ENCODE measurements at regions not wholly inside any gene's neighbourhood (a gene's known extent, or its start where the extent isn't known, plus 50 kb on each side); places are given as distances from the start of the nearest gene placed in this dataset.
"Not testable (repeated sequence)": the region's sequence is repeated elsewhere in the genome, so short reads cannot be mapped to it uniquely, and the experiment has no call there.

DNA sequence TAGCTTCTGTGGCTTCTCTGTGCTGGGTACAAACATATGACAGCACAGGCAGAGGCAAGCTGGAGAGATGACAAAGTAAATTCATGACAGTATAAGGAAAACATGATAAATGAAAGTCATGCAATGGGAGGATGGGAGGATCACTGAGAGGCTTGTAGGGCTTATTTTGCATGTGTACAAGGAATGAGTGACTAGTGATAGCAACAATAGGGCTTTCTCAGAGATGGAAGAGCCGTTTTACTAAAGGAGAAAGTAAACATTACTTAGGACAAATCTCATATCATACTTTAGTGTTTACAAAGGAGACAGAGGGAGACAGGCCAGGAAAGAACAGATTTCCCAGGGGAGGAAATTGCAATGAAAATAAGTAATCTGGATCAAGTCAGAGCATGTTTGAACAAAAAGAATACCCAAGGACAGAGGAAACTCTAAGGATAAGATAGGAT is 82.5 kb upstream of the RBMS1 start:
- ChIA-PET POLR2A (no interaction called here), CTCF (interaction anchor here (1.1 kb wide), 1 partner anchor 14 kb away, joined by 3 read pairs; no protein-coding TSS in a partner anchor)
- no peak overlapping the region for H3K27ac ChIP-seq (ENCODE audit: insufficient read depth in 1 of 2, low read depth in 1 of 2, low read length in 2 of 2, poor library complexity in 1 of 2, severe bottlenecking in 2 of 2)
- H3K27me3 ChIP-seq (replicated peaks in 2 of 5; ENCODE audit: control insufficient read depth in 4 of 5, insufficient read depth in 5 of 5, low read length in 4 of 5) = no peaks in the 10 kb centered on the region
- WGBS (ENCODE audit: insufficient coverage) = no CpG with 5 or more reads among the region's 1 CpG
- peaks cover 0 to 12% (median 0%) of the 10 kb centered on the region in 5 experiments for H3K9me3 ChIP-seq (ENCODE audit: control extremely low read depth in 1 of 5, control insufficient read depth in 4 of 5, insufficient read depth in 2 of 5, low read depth in 1 of 5, low read length in 4 of 5)
- no peaks in the 10 kb centered on the region for H3K4me1 ChIP-seq (ENCODE audit: control extremely low read depth in 1 of 4, control insufficient read depth in 4 of 4, insufficient read depth in 4 of 4, low read length in 3 of 4)
- H3K36me3 ChIP-seq (ENCODE audit: control insufficient read depth in 4 of 4, insufficient read depth in 4 of 4, low read length in 3 of 4) = no peaks in the 10 kb centered on the region
- DNase-seq = no peak
- no peak overlapping the region for H3K4me3 ChIP-seq (ENCODE audit: control insufficient read depth in 1 of 7, extremely low read depth in 1 of 7, insufficient read depth in 4 of 7, low read depth in 2 of 7, low read length in 6 of 7)

DNA sequence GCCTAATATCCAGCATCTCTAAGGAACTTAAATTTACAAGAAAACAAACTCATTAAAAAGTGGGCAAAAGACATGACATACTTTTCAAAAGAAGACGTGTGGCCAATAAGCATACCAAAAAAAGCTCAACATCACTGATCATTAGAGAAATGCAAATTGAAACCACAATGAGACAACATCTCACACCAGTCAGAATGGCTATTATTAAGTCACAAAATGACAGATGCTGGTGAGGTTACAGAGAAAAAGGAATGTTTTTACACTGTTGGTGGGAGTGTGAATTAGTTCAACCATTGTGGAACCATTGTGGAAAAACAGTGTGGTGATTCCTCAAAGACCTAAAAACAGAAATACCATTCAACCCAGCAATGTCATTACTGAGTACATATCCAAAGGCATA is 83.5 kb upstream of the RBMS1 start:
- H3K4me1 ChIP-seq (ENCODE audit: control extremely low read depth in 1 of 4, control insufficient read depth in 4 of 4, insufficient read depth in 4 of 4, low read length in 3 of 4); H3K27me3 ChIP-seq (replicated peaks in 2 of 5; ENCODE audit: control insufficient read depth in 4 of 5, insufficient read depth in 5 of 5, low read length in 4 of 5); H3K36me3 ChIP-seq (ENCODE audit: control insufficient read depth in 4 of 4, insufficient read depth in 4 of 4, low read length in 3 of 4); CTCF ChIA-PET; H3K9me3 ChIP-seq (ENCODE audit: control extremely low read depth in 1 of 5, control insufficient read depth in 4 of 5, insufficient read depth in 2 of 5, low read depth in 1 of 5, low read length in 4 of 5); H3K27ac ChIP-seq (ENCODE audit: insufficient read depth in 1 of 2, low read depth in 1 of 2, low read length in 2 of 2, poor library complexity in 1 of 2, severe bottlenecking in 2 of 2); POLR2A ChIA-PET; DNase-seq; H3K4me3 ChIP-seq (ENCODE audit: control insufficient read depth in 1 of 7, extremely low read depth in 1 of 7, insufficient read depth in 4 of 7, low read depth in 2 of 7, low read length in 6 of 7): not testable (repeated sequence)
- WGBS (ENCODE audit: insufficient coverage) = 100% methylated on average over 1 of the region's 1 CpG

GRCh38 chr2:160581035-160581434 is 87.4 kb upstream of the RBMS1 start:
- Histone ChIP-seq H3K27me3 (replicated peaks in 2 of 5; ENCODE audit: control insufficient read depth in 4 of 5, insufficient read depth in 5 of 5, low read length in 4 of 5) (no peaks in the 10 kb centered on the region), H3K36me3 (ENCODE audit: control insufficient read depth in 4 of 4, insufficient read depth in 4 of 4, low read length in 3 of 4) (no peaks in the 10 kb centered on the region), H3K27ac (ENCODE audit: insufficient read depth in 1 of 2, low read depth in 1 of 2, low read length in 2 of 2, poor library complexity in 1 of 2, severe bottlenecking in 2 of 2) (no peak overlapping the region), H3K9me3 (ENCODE audit: control extremely low read depth in 1 of 5, control insufficient read depth in 4 of 5, insufficient read depth in 2 of 5, low read depth in 1 of 5, low read length in 4 of 5) (no peaks in the 10 kb centered on the region), H3K4me3 (ENCODE audit: control insufficient read depth in 1 of 7, extremely low read depth in 1 of 7, insufficient read depth in 4 of 7, low read depth in 2 of 7, low read length in 6 of 7) (no peak overlapping the region), H3K4me1 (ENCODE audit: control extremely low read depth in 1 of 4, control insufficient read depth in 4 of 4, insufficient read depth in 4 of 4, low read length in 3 of 4) (no peaks in the 10 kb centered on the region)
- no peak for DNase-seq
- ChIA-PET POLR2A (no interaction called here), CTCF (no interaction called here)
- WGBS (ENCODE audit: insufficient coverage) = 90% methylated on average over 2 of the region's 3 CpGs

DNA sequence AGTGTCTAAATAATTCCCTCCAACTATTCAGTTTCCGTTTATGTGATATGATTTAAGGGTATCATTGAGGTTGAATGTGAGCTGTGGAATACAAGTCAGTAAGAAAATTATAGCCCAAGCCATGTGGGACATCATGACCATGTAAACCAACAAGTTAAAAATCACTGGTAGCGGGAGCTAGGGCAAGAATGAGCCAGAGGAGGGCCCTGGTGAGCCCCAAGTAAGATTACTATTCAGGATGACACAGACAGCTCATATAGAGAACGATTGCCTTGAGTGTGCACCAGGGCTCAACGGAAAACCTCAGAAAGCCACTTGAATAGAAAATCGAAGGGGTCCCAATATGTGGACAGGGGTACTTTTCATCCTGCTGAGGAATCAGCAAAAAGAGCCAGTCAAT is 87.8 kb upstream of the RBMS1 start:
- Histone ChIP-seq H3K27me3 (replicated peaks in 2 of 5; ENCODE audit: control insufficient read depth in 4 of 5, insufficient read depth in 5 of 5, low read length in 4 of 5) (no peaks in the 10 kb centered on the region), H3K9me3 (ENCODE audit: control extremely low read depth in 1 of 5, control insufficient read depth in 4 of 5, insufficient read depth in 2 of 5, low read depth in 1 of 5, low read length in 4 of 5) (no peaks in the 10 kb centered on the region), H3K4me1 (ENCODE audit: control extremely low read depth in 1 of 4, control insufficient read depth in 4 of 4, insufficient read depth in 4 of 4, low read length in 3 of 4) (no peaks in the 10 kb centered on the region), H3K36me3 (ENCODE audit: control insufficient read depth in 4 of 4, insufficient read depth in 4 of 4, low read length in 3 of 4) (no peaks in the 10 kb centered on the region), H3K4me3 (ENCODE audit: control insufficient read depth in 1 of 7, extremely low read depth in 1 of 7, insufficient read depth in 4 of 7, low read depth in 2 of 7, low read length in 6 of 7) (no peak overlapping the region), H3K27ac (ENCODE audit: insufficient read depth in 1 of 2, low read depth in 1 of 2, low read length in 2 of 2, poor library complexity in 1 of 2, severe bottlenecking in 2 of 2) (no peak overlapping the region)
- WGBS (ENCODE audit: insufficient coverage) = 74% methylated on average over 3 of the region's 5 CpGs
- ChIA-PET POLR2A (no interaction called here), CTCF (interaction anchor here (0.5 kb wide), 1 partner anchor 183 kb away, joined by 4 read pairs; no protein-coding TSS in a partner anchor)
- no peak for DNase-seq

GRCh38 chr2:160582081-160582480 is 88.5 kb upstream of the RBMS1 start:
- ChIA-PET POLR2A (interaction anchor here (0.6 kb wide), 1 partner anchor 41 kb away, joined by 3 read pairs; no protein-coding TSS in a partner anchor), CTCF (interaction anchor here (0.5 to 0.6 kb wide), 2 partner anchors 182 to 298 kb away, joined by 3 to 4 read pairs; no protein-coding TSS in a partner anchor)
- DNase-seq = no peak
- no peaks in the 10 kb centered on the region for H3K27me3 ChIP-seq (replicated peaks in 2 of 5; ENCODE audit: control insufficient read depth in 4 of 5, insufficient read depth in 5 of 5, low read length in 4 of 5)
- H3K27ac ChIP-seq (ENCODE audit: insufficient read depth in 1 of 2, low read depth in 1 of 2, low read length in 2 of 2, poor library complexity in 1 of 2, severe bottlenecking in 2 of 2) = no peak overlapping the region
- no peak overlapping the region for H3K4me3 ChIP-seq (ENCODE audit: control insufficient read depth in 1 of 7, extremely low read depth in 1 of 7, insufficient read depth in 4 of 7, low read depth in 2 of 7, low read length in 6 of 7)
- no peaks in the 10 kb centered on the region for H3K36me3 ChIP-seq (ENCODE audit: control insufficient read depth in 4 of 4, insufficient read depth in 4 of 4, low read length in 3 of 4)
- H3K9me3 ChIP-seq (ENCODE audit: control extremely low read depth in 1 of 5, control insufficient read depth in 4 of 5, insufficient read depth in 2 of 5, low read depth in 1 of 5, low read length in 4 of 5) = no peaks in the 10 kb centered on the region
- WGBS (ENCODE audit: insufficient coverage) = 100% methylated on average over 1 of the region's 2 CpGs
- no peaks in the 10 kb centered on the region for H3K4me1 ChIP-seq (ENCODE audit: control extremely low read depth in 1 of 4, control insufficient read depth in 4 of 4, insufficient read depth in 4 of 4, low read length in 3 of 4)

DNA sequence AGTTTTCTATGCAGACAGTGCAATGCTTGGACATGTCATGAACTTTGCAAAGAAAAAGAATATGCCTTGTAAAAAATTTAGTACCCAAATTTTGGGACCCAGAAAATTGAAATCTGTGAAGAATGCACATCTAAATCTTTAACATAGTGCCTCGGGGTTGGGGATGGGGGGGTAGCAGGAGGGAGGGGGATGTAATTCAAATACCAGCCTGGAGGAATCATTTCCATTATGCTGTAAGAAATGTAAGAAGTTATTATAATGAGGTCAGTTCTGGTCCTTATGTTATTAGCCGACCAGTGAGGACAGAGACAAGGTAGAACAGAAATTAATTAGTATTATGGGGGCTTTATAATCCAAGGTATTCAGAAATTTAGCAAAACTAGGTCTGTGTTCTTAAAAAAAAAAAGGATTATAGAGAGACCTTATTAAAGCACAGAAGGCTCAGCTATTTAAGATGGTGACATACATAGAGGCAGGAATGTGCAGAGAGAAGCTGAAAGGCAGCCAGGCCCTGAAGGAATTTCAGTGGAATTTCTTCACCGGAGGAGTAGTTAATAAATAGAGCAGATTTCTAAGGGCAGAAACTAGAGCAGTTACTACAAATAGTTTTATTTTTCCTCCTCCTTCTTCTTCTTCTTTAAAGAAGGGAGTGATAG is 89.0 kb upstream of the RBMS1 start:
- DNase-seq = no peak
- POLR2A ChIA-PET = interaction anchor here (0.6 kb wide), 1 partner anchor 42 kb away, joined by 3 read pairs; no protein-coding TSS in a partner anchor
- H3K4me3 ChIP-seq (ENCODE audit: control insufficient read depth in 1 of 7, extremely low read depth in 1 of 7, insufficient read depth in 4 of 7, low read depth in 2 of 7, low read length in 6 of 7) = no peak overlapping the region
- no peaks in the 10 kb centered on the region for H3K9me3 ChIP-seq (ENCODE audit: control extremely low read depth in 1 of 5, control insufficient read depth in 4 of 5, insufficient read depth in 2 of 5, low read depth in 1 of 5, low read length in 4 of 5)
- 93% methylated on average over 1 of the region's 3 CpGs for WGBS (ENCODE audit: insufficient coverage)
- H3K27ac ChIP-seq (ENCODE audit: insufficient read depth in 1 of 2, low read depth in 1 of 2, low read length in 2 of 2, poor library complexity in 1 of 2, severe bottlenecking in 2 of 2) = no peak overlapping the region
- H3K4me1 ChIP-seq (ENCODE audit: control extremely low read depth in 1 of 4, control insufficient read depth in 4 of 4, insufficient read depth in 4 of 4, low read length in 3 of 4) = no peaks in the 10 kb centered on the region
- H3K36me3 ChIP-seq (ENCODE audit: control insufficient read depth in 4 of 4, insufficient read depth in 4 of 4, low read length in 3 of 4) = no peaks in the 10 kb centered on the region
- H3K27me3 ChIP-seq (replicated peaks in 2 of 5; ENCODE audit: control insufficient read depth in 4 of 5, insufficient read depth in 5 of 5, low read length in 4 of 5) = no peaks in the 10 kb centered on the region
- CTCF ChIA-PET = interaction anchor here (0.6 kb wide), 2 partner anchors 24 to 297 kb away, joined by 3 to 4 read pairs; no protein-coding TSS in a partner anchor

GRCh38 chr2:160583146-160583535 is 89.5 kb upstream of the RBMS1 start:
- no peak for DNase-seq
- H3K36me3 ChIP-seq (ENCODE audit: control insufficient read depth in 4 of 4, insufficient read depth in 4 of 4, low read length in 3 of 4) = no peaks in the 10 kb centered on the region
- H3K9me3 ChIP-seq (ENCODE audit: control extremely low read depth in 1 of 5, control insufficient read depth in 4 of 5, insufficient read depth in 2 of 5, low read depth in 1 of 5, low read length in 4 of 5) = no peaks in the 10 kb centered on the region
- no CpG with 5 or more reads among the region's 1 CpG for WGBS (ENCODE audit: insufficient coverage)
- H3K27me3 ChIP-seq (replicated peaks in 2 of 5; ENCODE audit: control insufficient read depth in 4 of 5, insufficient read depth in 5 of 5, low read length in 4 of 5) = no peaks in the 10 kb centered on the region
- ChIA-PET POLR2A (no interaction called here), CTCF (interaction anchor here (0.6 kb wide), 1 partner anchor 24 kb away, joined by 4 read pairs; no protein-coding TSS in a partner anchor)
- H3K27ac ChIP-seq (ENCODE audit: insufficient read depth in 1 of 2, low read depth in 1 of 2, low read length in 2 of 2, poor library complexity in 1 of 2, severe bottlenecking in 2 of 2) = no peak overlapping the region
- H3K4me1 ChIP-seq (ENCODE audit: control extremely low read depth in 1 of 4, control insufficient read depth in 4 of 4, insufficient read depth in 4 of 4, low read length in 3 of 4) = no peaks in the 10 kb centered on the region
- H3K4me3 ChIP-seq (ENCODE audit: control insufficient read depth in 1 of 7, extremely low read depth in 1 of 7, insufficient read depth in 4 of 7, low read depth in 2 of 7, low read length in 6 of 7) = no peak overlapping the region

All from common myeloid progenitor, CD34-positive (primary cell).